ENCODE measurements at regions not wholly inside any gene's neighbourhood (a gene's known extent, or its start where the extent isn't known, plus 50 kb on each side); places are given as distances from the start of the nearest gene placed in this dataset.

DNA sequence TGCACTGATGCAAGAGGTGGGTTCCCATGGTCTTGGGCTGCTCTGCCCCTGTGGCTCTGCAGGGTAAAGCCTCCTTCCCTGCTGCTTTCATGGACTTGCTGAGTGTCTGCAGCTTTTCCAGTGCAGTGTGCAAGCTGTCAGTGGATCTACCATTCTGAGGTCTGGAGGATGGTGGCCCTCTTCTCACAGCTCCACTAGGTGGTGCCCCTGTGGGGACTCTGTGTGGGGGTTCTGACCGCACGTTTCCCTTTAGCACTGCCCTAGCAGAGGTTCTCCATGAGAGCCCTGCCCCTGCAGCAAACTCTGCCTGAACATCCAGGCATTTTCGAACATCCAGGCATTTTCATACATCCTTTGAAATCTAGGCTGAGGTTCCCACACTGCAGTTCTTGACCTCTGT lies 329.8 kb upstream of the NAALADL2 start:
- TF ChIP-seq, protein P1, sequence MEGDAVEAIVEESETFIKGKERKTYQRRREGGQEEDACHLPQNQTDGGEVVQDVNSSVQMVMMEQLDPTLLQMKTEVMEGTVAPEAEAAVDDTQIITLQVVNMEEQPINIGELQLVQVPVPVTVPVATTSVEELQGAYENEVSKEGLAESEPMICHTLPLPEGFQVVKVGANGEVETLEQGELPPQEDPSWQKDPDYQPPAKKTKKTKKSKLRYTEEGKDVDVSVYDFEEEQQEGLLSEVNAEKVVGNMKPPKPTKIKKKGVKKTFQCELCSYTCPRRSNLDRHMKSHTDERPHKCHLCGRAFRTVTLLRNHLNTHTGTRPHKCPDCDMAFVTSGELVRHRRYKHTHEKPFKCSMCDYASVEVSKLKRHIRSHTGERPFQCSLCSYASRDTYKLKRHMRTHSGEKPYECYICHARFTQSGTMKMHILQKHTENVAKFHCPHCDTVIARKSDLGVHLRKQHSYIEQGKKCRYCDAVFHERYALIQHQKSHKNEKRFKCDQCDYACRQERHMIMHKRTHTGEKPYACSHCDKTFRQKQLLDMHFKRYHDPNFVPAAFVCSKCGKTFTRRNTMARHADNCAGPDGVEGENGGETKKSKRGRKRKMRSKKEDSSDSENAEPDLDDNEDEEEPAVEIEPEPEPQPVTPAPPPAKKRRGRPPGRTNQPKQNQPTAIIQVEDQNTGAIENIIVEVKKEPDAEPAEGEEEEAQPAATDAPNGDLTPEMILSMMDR (conservative IDR thresholded peaks at IDR 0.05; ENCODE audit: low read depth, low read length) = no peak
- no peak for TF ChIP-seq EZH2 (IDR thresholded peaks at IDR 0.05; ENCODE audit: borderline replicate concordance, low read depth, low read length, poor library complexity, severe bottlenecking)

Data from A673 (cell line).